Tibial artery (tissue), 4 donors: ENCODE measurements at regions not wholly inside any gene's neighbourhood (a gene's known extent, or its start where the extent isn't known, plus 50 kb on each side); places are given as distances from the start of the nearest gene placed in this dataset.

Source experiments
- DNase-seq, 2 donors: peaks; one replicate each; pipeline ENCODE4 v3.0.0-alpha.2; 2019
- H3K27ac ChIP-seq, 2 donors: fragments of 200-600 bp; sonication (generic) in 1 of 2; 1 replicate in 1 of 2; 2 replicates in 1 of 2; pipeline ENCODE4 v1.5.1; 2018 to 2019; ENCODE audit warnings: mild to moderate bottlenecking in 1 of 2
- H3K27me3 ChIP-seq, 2 donors: fragments of 200-600 bp; sonication (generic) in 1 of 2; one replicate each; pipeline versions ENCODE4 v1.5.1 to v1.6.0; 2016 to 2019
- H3K36me3 ChIP-seq, 3 donors: fragments of 200-600 bp; sonication (generic) in 2 of 3; one replicate each; pipeline ENCODE4 v1.5.1; 2016 to 2019; ENCODE audit warnings: mild to moderate bottlenecking in 2 of 3
- H3K4me1 ChIP-seq, 4 donors: fragments of 200-600 bp; sonication (generic) in 2 of 4; 1 replicate in 3 of 4; 2 replicates in 1 of 4; pipeline ENCODE4 v1.5.1; 2016 to 2019
- H3K4me3 ChIP-seq, 2 donors: fragments of 200-600 bp; sonication (generic) in 1 of 2; 1 replicate in 1 of 2; 2 replicates in 1 of 2; pipeline ENCODE4 v1.5.1; 2018 to 2019; ENCODE audit warnings: mild to moderate bottlenecking in 2 of 2
- H3K9me3 ChIP-seq, 3 donors: fragments of 200-600 bp; sonication (generic) in 1 of 3; one replicate each; pipeline ENCODE4 v1.5.1; 2016 to 2019
- CTCF ChIP-seq, 2 experiments: fragments of 200-600 bp in 1 of 2; fragments of 450-650 bp in 1 of 2; IDR thresholded peaks; one replicate each; pipeline ENCODE4 v1.5.1; 2017 to 2019; ENCODE audit warnings: antibody characterized with exemption in 2 of 2, mild to moderate bottlenecking in 1 of 2, moderate library complexity in 1 of 2
- intact Hi-C: fragments of 100-400 bp; cut with DNase I; formaldehyde crosslinking; loops from one replicate; pipeline ENCODE4 v1.15.0; 2023; ENCODE audit warnings: low total_unique reads

GRCh38 chr7:145915679-145916078 is 200.9 kb upstream of the CNTNAP2 start:
- Histone ChIP-seq H3K9me3 (peaks cover 0 to 13% (median 10%) of the 10 kb centered on the region in 3 donors), H3K27me3 (no peaks in the 10 kb centered on the region), H3K36me3 (no peaks in the 10 kb centered on the region), H3K27ac (no peak overlapping the region), H3K4me1 (no peaks in the 10 kb centered on the region), H3K4me3 (no peak overlapping the region)
- intact Hi-C loops = no loop called here
- no peak for TF ChIP-seq CTCF (IDR thresholded peaks at IDR 0.05)
- DNase-seq = no peak

- H3K4me3 ChIP-seq = no peak overlapping the region
- H3K4me1 ChIP-seq = no peaks in the 10 kb centered on the region
- intact Hi-C loops = no loop called here
- no peak for TF ChIP-seq CTCF (IDR thresholded peaks at IDR 0.05)
- H3K36me3 ChIP-seq = no peaks in the 10 kb centered on the region
- H3K27ac ChIP-seq = no peak overlapping the region
- H3K9me3 ChIP-seq = no peaks in the 10 kb centered on the region
- no peak for DNase-seq
- H3K27me3 ChIP-seq = no peaks in the 10 kb centered on the region
Measured at GRCh38 chr7:145909991-145910513, 206.5 kb upstream of the CNTNAP2 start.

- intact Hi-C loops = no loop called here
- H3K4me1 ChIP-seq = no peaks in the 10 kb centered on the region
- H3K27me3 ChIP-seq = no peaks in the 10 kb centered on the region
- no peaks in the 10 kb centered on the region for H3K36me3 ChIP-seq
- peaks cover 0 to 8% (median 4%) of the 10 kb centered on the region in 3 donors for H3K9me3 ChIP-seq
- no peak overlapping the region for H3K27ac ChIP-seq
- no peak for TF ChIP-seq CTCF (IDR thresholded peaks at IDR 0.05)
- H3K4me3 ChIP-seq = no peak overlapping the region
- DNase-seq = no peak
Measured at GRCh38 chr7:145903658-145904057, 212.9 kb upstream of the CNTNAP2 start.

GRCh38 chr7:145902123-145902522 is 214.5 kb upstream of the CNTNAP2 start:
- Histone ChIP-seq H3K27ac (no peak overlapping the region), H3K4me3 (no peak overlapping the region), H3K9me3 (peaks cover 0 to 8% (median 4%) of the 10 kb centered on the region in 3 donors), H3K36me3 (no peaks in the 10 kb centered on the region), H3K4me1 (no peaks in the 10 kb centered on the region), H3K27me3 (no peaks in the 10 kb centered on the region)
- no peak for DNase-seq
- no peak for TF ChIP-seq CTCF (IDR thresholded peaks at IDR 0.05)
- intact Hi-C loops = no loop called here

GRCh38 chr7:145899938-145900337 is 216.7 kb upstream of the CNTNAP2 start:
- Histone ChIP-seq H3K4me3 (no peak overlapping the region), H3K9me3 (peaks cover 0 to 8% (median 4%) of the 10 kb centered on the region in 3 donors), H3K4me1 (no peaks in the 10 kb centered on the region), H3K36me3 (no peaks in the 10 kb centered on the region), H3K27ac (no peak overlapping the region), H3K27me3 (no peaks in the 10 kb centered on the region)
- TF ChIP-seq CTCF (IDR thresholded peaks at IDR 0.05) = no peak
- intact Hi-C loops = no loop called here
- DNase-seq = no peak
